ENCODE measurements at regions not wholly inside any gene's neighbourhood (a gene's known extent, or its start where the extent isn't known, plus 50 kb on each side); places are given as distances from the start of the nearest gene placed in this dataset.

DNA sequence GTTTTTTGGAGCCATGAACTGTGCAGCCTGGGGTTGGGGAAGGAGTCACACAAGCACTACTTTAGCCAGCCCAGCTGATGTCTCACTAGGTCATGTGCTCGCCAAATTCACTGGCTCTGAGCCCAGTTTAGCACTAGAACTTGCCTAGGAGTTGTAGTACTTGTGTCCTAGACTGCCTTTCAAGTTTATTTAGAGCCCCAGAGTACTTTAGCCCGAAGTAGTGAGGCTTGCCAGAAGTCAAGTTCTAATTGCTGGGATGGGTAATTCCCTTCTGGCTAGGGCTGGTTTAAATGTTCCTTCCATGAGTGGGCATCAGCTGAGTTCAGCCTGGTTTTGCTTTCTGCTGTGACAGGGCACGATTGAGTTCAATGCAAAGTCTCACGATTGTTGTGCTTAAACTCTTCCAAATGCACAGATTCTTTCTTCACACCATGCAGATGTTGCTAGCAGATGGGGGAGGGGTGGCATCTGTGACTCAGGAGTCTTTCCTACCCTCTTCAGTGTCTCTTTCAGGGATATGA is 228.2 kb upstream of the ZPLD1 start:
- peak; percentile 4 for FAIRE-seq
- Histone ChIP-seq H3K36me3 (ENCODE audit: control insufficient read depth in 2 of 2, extremely low read depth in 1 of 2, insufficient read depth in 2 of 2, low read length in 2 of 2) (no peaks in the 10 kb centered on the region), H3K4me2 (ENCODE audit: insufficient read depth, low read length) (no peak overlapping the region), H3K9me3 (replicated peaks; ENCODE audit: control insufficient read depth, insufficient read depth, low read length) (no peaks in the 10 kb centered on the region), H3K9ac (replicated peaks; ENCODE audit: extremely low read depth, insufficient read depth, low read length) (no peak overlapping the region), H2AFZ (ENCODE audit: low read depth, low read length) (no peak overlapping the region), H3K27ac (ENCODE audit: insufficient read depth, low read depth, low read length) (no peak overlapping the region), H3K27me3 (ENCODE audit: control insufficient read depth in 2 of 2, insufficient read depth in 2 of 2, low read length in 2 of 2) (peaks cover 0 to 6% of the 10 kb centered on the region in 2 experiments), H3K9me1 (replicated peaks; ENCODE audit: control insufficient read depth, extremely low read depth, insufficient read depth, low read length) (no peaks in the 10 kb centered on the region), H3K4me3 (replicated peaks in 1 of 3; ENCODE audit: insufficient read depth in 1 of 3, low read depth in 1 of 3, low read length in 3 of 3) (no peak overlapping the region), H3K4me1 (ENCODE audit: control insufficient read depth, extremely low read depth, insufficient read depth, low read length) (no peaks in the 10 kb centered on the region), H3K79me2 (ENCODE audit: control insufficient read depth, insufficient read depth, low read length) (no peaks in the 10 kb centered on the region), H4K20me1 (replicated peaks; ENCODE audit: control insufficient read depth, extremely low read depth, insufficient read depth, low read length) (no peaks in the 10 kb centered on the region)
- no TSS peak for BruUV-seq (replicated peaks)
- CTCF ChIA-PET = no interaction called here
- DNase-seq (ENCODE audit: low read depth, low spot score) = peak; percentile 9
- dilution Hi-C loops (cut with MboI; ENCODE audit: extremely low pct_ligation_motif_present, low sequenced_read_pairs) = no loop called here
- TF ChIP-seq, protein P1, sequence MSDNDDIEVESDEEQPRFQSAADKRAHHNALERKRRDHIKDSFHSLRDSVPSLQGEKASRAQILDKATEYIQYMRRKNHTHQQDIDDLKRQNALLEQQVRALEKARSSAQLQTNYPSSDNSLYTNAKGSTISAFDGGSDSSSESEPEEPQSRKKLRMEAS (IDR thresholded peaks at IDR 0.05; ENCODE audit: insufficient read depth, insufficient read length) = no peak
- TF ChIP-seq MYC (IDR thresholded peaks at IDR 0.05; ENCODE audit: low read depth, low read length) (no peak), GATA2 (IDR thresholded peaks at IDR 0.05; ENCODE audit: insufficient read depth, insufficient read length, low read depth, low read length) (no peak), POLR2A (IDR thresholded peaks at IDR 0.05; ENCODE audit: low read depth, low read length) (no peak), JUN (IDR thresholded peaks at IDR 0.05; ENCODE audit: borderline replicate concordance, insufficient read depth, insufficient read length, low read depth) (no peak), FOS (IDR thresholded peaks at IDR 0.05; ENCODE audit: borderline replicate concordance, insufficient read depth, low read length) (no peak), EZH2 (IDR thresholded peaks at IDR 0.05; ENCODE audit: borderline replicate concordance, low read depth, low read length, severe bottlenecking) (no peak), POLR2AphosphoS5 (IDR thresholded peaks at IDR 0.05; ENCODE audit: insufficient read depth, low read depth, low read length) (no peak)
- TF ChIP-seq, protein P2, sequence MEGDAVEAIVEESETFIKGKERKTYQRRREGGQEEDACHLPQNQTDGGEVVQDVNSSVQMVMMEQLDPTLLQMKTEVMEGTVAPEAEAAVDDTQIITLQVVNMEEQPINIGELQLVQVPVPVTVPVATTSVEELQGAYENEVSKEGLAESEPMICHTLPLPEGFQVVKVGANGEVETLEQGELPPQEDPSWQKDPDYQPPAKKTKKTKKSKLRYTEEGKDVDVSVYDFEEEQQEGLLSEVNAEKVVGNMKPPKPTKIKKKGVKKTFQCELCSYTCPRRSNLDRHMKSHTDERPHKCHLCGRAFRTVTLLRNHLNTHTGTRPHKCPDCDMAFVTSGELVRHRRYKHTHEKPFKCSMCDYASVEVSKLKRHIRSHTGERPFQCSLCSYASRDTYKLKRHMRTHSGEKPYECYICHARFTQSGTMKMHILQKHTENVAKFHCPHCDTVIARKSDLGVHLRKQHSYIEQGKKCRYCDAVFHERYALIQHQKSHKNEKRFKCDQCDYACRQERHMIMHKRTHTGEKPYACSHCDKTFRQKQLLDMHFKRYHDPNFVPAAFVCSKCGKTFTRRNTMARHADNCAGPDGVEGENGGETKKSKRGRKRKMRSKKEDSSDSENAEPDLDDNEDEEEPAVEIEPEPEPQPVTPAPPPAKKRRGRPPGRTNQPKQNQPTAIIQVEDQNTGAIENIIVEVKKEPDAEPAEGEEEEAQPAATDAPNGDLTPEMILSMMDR (IDR thresholded peaks at IDR 0.05; ENCODE audit: extremely low read depth in 1 of 2, insufficient read depth in 1 of 2, low read depth in 1 of 2, low read length in 2 of 2) = no peak
- POLR2A ChIA-PET = no interaction called here
- intact Hi-C loops (cut with micrococcal nuclease) = no loop called here
